Chondrocyte (in vitro differentiated cells): ENCODE measurements at regions not wholly inside any gene's neighbourhood (a gene's known extent, or its start where the extent isn't known, plus 50 kb on each side); places are given as distances from the start of the nearest gene placed in this dataset.

Experiments used
- DNase-seq: peaks from one replicate; pipeline ENCODE4 v3.0.0; 2021; ENCODE audit warnings: mixed read lengths, low spot score
- H3K27ac Mint-ChIP-seq: one replicate; pipeline ENCODE4 v1.8.0; 2021; ENCODE audit warnings: mild to moderate bottlenecking, moderate library complexity, mixed read lengths; ENCODE audit not compliant: unreplicated experiment
- H3K27me3 Mint-ChIP-seq: 2 replicates; pipeline ENCODE4 v1.8.0; 2021; ENCODE audit warnings: low read depth, mixed read lengths
- H3K36me3 Mint-ChIP-seq: 2 replicates; pipeline ENCODE4 v1.8.0; 2021; ENCODE audit warnings: low read depth, mixed read lengths
- H3K4me1 Mint-ChIP-seq: 2 replicates; pipeline ENCODE4 v1.8.0; 2021; ENCODE audit warnings: low read depth, mild to moderate bottlenecking, mixed read lengths
- H3K4me3 Mint-ChIP-seq: one replicate; pipeline ENCODE4 v1.8.0; 2021; ENCODE audit warnings: mild to moderate bottlenecking, moderate library complexity, mixed read lengths; ENCODE audit not compliant: unreplicated experiment
- H3K9me3 Mint-ChIP-seq: 2 replicates; pipeline ENCODE4 v1.8.0; 2021; ENCODE audit warnings: low read depth, mixed read lengths
- CTCF ChIP-seq: fragments of 200-600 bp; sonication (generic); IDR thresholded peaks from 2 replicates; pipeline ENCODE4 v1.5.0; 2021; ENCODE audit warnings: antibody characterized with exemption, mild to moderate bottlenecking, moderate library complexity

GRCh38 chr18:39647627-39648534 is 2082.3 kb upstream of the CELF4 start:
- Mint-ChIP-seq H3K27me3 (no peaks in the 10 kb centered on the region), H3K27ac (no peak overlapping the region), H3K4me3 (no peak overlapping the region), H3K36me3 (no peaks in the 10 kb centered on the region), H3K4me1 (peaks cover 5% of the 10 kb centered on the region), H3K9me3 (peaks cover 4% of the 10 kb centered on the region)
- no peak for TF ChIP-seq CTCF
- DNase-seq: no peak

- no peak for TF ChIP-seq CTCF
- H3K4me3 Mint-ChIP-seq: no peak overlapping the region
- peaks cover 23% of the 10 kb centered on the region for H3K4me1 Mint-ChIP-seq
- no peak for DNase-seq
- H3K36me3 Mint-ChIP-seq: no peaks in the 10 kb centered on the region
- no peaks in the 10 kb centered on the region for H3K9me3 Mint-ChIP-seq
- H3K27ac Mint-ChIP-seq: no peak overlapping the region
- H3K27me3 Mint-ChIP-seq: no peaks in the 10 kb centered on the region
Observed at GRCh38 chr18:39638224-39638623, 2072.6 kb upstream of the CELF4 start.

GRCh38 chr18:39636931-39637330 is 2071.3 kb upstream of the CELF4 start:
- Mint-ChIP-seq H3K27ac (no peak overlapping the region), H3K4me3 (no peak overlapping the region), H3K27me3 (no peaks in the 10 kb centered on the region), H3K36me3 (no peaks in the 10 kb centered on the region), H3K9me3 (no peaks in the 10 kb centered on the region), H3K4me1 (peaks cover 23% of the 10 kb centered on the region)
- no peak for DNase-seq
- no peak for TF ChIP-seq CTCF

GRCh38 chr18:39635966-39636365 is 2070.4 kb upstream of the CELF4 start:
- DNase-seq: no peak
- Mint-ChIP-seq H3K4me1 (peaks cover 23% of the 10 kb centered on the region), H3K27me3 (no peaks in the 10 kb centered on the region), H3K4me3 (no peak overlapping the region), H3K36me3 (no peaks in the 10 kb centered on the region), H3K27ac (no peak overlapping the region), H3K9me3 (no peaks in the 10 kb centered on the region)
- no peak for TF ChIP-seq CTCF

- TF ChIP-seq CTCF: no peak
- H3K27ac Mint-ChIP-seq: no peak overlapping the region
- no peak for DNase-seq
- no peak overlapping the region for H3K4me3 Mint-ChIP-seq
- H3K36me3 Mint-ChIP-seq: no peaks in the 10 kb centered on the region
- no peaks in the 10 kb centered on the region for H3K27me3 Mint-ChIP-seq
- H3K4me1 Mint-ChIP-seq: peaks cover 23% of the 10 kb centered on the region
- no peaks in the 10 kb centered on the region for H3K9me3 Mint-ChIP-seq
Observed at GRCh38 chr18:39635192-39635591, 2069.6 kb upstream of the CELF4 start.
